ENCODE measurements at regions not wholly inside any gene's neighbourhood (a gene's known extent, or its start where the extent isn't known, plus 50 kb on each side); places are given as distances from the start of the nearest gene placed in this dataset.

DNA sequence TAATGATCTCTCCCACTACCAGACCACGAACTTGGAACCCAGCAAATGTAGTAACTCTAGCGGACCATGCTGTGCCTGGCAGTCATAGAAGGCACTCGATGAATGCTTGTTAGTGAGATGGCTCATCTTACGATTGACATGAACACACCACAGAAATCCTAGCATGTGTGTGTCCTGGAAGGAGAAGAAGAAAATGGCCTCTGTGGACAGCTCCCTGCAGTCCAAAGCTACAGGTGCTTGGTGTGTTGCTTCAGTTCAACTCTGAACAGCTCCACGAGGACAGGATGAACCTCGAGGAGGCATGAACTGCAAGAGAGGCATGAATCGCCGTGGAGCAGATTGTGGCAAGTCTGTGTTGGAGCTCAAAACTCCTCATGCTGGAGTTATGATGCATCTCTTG is 93.5 kb downstream of the KLF6 start:
- no peak for DNase-seq

DNA sequence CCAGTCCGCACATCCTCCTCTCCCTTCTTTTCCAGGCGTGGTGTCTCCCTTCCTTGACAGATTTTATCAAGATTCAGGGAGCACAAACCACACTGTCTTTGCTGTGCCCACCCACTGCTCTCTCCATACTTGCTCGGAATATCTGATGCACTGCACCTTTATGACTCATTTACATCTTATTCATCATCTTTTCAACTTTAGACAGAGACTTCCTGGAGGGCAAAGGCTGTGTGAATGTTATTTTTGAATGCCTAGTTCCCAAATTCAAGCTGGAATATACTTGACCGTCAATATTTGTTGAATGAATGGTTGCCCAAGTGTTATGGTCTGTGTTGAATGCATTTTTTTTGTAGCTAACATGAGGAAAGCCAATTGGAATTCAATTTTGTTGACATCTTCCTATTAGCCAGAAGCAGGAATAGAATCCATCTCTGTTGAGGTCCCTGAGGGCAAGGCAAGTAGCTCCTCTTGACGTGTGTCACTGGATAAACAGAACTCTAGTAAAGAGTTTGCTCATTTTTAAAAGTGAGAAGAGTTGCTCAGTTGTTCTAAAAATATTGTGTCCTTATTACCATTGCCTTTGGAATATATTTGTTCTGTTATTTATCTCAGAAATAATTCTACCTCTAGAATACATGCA is 95.0 kb downstream of the KLF6 start:
- DNase-seq = no peak

DNA sequence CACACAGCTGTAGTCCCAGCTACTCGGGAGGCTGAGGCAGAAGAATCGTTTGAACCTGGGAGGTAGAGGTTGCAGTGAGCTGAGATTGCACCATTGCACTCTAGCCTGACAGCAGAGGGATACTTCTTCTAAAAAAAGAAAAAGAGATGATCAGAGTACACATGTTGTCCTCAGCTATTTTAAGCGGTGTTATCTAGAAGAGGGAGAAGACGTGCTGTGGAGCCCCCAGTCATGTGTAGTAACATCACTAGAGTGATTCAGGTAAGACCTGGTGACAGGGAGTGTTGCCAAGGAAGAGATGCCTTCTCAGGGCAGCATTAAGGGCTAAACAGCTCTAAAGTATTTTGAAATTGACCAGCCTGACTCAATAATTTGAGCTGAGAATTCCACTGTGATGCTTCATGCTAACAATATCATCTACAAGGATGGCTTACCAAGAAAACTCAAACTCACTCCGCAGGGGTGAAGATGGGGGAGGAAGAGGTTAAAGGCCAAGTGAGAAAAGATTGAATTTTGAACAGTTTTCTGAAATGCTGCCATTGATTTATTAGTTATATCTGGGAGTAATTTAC is 97.4 kb downstream of the KLF6 start:
- no peak for DNase-seq

DNA sequence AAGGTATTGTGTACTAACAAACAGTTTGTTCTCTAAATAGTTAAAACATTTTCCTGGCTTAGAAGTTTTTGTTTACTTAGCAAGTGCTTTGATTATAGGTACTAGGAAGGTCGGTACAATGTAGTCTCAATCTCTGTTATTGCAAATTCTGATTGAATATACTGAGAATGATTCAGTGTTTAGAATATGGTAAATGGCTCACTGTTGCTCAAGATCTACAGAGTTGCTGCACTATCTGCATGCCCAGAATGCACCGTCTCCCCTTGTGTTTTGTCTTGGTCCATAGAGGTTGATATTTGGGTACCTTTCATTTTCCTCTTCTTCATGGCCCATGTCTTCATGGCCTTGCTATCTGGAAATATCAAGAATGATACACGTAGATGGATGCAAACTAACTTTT is 99.6 kb downstream of the KLF6 start:
- DNase-seq = no peak

DNA sequence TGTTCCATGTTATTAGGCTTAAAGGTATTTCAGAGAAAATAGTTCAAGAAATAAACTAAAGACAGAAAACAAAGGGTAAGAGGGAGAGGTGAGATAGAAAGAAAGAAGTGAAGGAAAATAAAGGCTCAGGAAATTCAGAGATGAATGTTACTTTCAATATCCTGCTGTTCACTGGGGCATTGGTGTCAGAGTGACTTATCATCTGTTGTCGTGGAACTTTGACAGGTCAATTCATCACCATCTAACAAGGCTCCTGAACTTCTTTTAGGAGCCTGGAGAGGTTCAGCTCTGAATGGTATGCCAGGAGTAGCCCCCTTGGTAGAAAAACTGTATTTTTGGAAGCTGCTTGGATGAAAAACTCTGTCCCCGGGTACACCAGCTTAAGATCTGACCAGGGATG is 100.1 kb downstream of the KLF6 start:
- no peak for DNase-seq

DNA sequence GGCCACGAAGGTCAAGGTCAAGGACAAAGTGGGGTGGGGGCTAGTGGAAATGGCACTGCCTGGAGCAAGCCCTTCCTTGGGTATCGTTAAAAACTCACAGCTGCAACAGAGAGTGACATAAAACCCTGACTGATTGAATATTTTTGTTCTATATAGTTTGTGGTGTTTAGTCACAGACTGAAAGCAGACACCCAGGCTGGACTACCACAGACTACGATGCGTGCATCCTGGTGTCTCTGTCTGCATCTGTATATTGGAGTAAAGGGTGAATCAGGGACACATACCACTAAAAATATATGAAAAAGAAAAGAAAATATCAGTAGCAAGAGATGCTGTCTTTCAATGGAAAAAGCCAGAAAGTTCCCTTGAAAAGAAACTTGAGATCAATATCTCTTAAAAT is 101.4 kb downstream of the KLF6 start:
- no peak for DNase-seq

DNA sequence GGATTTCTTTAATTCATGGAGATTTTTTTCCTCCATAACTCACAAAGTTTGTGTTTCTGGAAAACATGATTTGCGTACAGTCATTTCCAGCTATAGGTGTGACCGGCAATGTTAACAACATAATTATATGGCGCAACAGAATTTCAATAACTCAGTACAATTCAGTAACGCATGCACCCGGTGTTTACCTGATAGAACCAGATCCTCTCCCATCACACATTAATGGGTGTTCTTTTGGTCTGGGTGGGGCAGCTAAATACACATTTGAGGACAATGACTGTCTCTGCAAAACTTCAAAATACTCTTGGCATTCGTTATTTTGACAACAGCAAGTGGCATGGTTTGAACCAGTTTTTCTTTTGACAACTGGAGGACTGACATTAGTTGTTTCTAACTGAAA is 102.3 kb downstream of the KLF6 start:
- no peak for DNase-seq

DNA sequence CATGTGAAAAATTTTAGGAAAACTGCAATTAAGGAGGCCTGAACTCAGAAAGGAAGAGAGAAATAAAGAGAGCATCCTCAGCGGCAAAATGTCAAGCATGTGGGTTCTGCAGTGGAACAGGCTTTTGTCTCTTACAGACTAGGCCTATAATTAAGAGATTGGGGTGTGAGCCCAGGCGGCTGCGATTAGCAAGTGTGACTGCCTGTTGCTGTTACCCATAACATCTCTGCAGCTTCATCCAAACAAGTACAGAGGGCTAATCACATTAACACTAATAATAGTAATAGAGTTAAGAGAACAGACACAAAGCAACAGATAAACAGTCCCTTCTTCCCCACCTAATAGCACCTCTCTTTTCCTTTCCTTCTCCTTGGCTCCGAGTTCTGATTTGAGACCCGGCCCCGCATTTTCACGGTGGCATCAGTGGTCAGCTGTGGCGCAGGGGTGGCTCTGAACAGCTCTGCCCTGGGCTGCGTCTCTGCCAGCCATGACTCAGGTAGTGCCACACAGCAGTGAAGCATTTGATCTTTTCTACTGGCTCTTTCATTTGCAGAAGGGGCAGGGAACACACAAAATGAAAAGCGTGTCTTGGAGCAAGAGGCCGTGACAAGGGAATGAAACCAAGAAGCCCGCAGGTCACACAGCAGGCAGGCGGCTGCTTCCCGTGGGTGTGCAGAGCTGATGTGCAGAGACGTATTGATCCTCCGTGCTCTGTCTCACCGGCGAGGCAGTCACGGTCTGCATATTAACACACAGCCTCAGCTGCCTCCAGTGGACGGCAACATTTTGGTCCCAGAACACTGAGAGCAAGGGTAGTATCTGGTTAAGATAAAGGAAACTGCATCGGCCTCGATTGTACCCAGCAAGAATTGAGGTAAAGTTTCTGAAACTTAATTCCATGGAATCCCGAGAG is 103.1 kb downstream of the KLF6 start:
- no peak for DNase-seq

DNA sequence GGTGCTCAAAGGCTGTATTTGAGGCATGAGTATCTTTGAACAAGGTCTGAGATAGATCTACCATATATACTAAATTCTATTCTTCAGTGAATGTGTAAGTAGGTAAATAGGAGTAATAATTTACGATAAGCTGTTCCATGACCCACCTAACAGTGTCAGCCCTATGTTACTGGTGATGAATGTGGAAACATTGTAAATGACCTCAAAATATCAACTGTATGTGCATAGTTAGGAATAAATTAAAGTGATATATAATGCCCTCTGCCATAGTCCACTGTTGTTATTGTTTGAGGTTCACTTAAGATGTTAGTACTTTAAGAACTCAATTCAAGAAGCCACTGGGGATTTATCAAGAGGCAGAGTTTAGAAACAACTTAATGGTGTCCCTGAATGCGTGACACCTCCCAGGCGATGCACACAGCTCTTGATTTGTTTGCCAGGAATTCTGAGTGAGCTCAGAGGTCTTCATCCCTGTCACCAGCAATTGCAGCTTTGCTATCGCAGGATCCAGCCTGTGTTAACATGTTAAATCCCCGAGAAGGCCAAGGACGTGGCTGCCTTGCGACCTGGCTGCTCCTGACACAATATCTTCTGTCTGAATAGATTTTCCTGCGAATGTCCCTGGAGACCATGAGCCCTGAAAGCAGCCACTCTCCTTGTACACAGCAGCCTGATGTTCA is 104.9 kb downstream of the KLF6 start:
- no peak for DNase-seq

DNA sequence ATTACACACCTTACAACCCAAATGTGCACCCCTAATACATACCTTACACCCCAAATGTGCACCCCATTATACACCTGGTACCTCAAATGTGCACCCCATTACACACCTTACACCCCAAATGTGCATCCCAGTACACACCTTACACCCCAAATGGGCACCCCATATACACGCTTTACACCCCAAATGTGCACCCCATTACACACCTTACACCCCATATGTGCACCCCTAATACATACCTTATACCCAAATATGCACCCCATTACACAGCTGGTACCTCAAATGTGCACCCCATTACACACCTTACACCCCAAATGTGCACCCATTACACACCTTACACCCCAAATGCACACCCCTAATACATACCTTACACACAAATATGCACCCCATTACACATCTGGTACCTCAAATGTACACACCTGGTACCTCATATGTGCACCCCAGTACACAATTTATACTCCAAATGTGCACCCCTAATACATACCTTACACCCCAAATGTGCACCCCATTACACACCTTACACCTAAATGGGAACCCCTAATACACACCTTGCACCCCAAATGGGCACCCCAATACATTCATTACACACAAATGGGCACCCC is 106.3 kb downstream of the KLF6 start:
- no peak for DNase-seq

DNA sequence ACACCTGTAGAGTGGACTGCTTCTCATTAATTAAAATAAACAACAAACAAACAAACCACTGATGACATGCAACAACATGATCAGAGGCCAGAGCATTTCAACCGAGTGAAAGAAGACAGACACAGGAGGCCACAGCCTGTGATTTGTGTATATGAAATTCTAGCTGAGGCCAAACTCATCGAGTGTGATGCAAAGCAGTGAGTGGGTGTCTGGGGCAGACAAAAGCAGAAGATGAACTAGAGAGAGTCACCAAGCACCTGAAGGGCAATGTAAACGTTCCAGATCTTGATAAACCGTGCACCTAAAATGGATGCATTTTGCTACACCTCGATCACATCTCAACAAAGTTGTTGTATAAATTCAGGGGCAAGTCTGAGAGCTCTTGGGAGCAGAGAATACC is 108.4 kb downstream of the KLF6 start:
- DNase-seq = no peak

DNA sequence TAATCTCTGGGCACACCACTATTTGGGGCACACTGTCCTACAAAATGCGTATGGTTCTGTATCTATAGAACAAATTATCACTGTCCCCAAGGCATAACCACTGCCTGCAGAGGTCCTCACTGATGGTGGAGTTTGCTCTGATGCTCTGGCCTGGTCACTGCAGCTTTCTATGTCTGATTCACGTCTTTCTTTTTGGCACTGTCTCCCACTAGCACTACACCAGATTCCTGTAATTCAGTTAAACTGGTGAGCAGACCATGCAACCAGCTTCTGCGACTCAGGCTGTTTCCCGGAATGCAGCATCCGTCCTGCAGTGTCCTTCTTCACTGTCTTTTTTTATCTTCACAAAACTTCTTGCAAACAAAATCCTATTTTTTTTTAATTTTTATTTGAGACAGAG is 112.8 kb downstream of the KLF6 start:
- no peak for DNase-seq

DNA sequence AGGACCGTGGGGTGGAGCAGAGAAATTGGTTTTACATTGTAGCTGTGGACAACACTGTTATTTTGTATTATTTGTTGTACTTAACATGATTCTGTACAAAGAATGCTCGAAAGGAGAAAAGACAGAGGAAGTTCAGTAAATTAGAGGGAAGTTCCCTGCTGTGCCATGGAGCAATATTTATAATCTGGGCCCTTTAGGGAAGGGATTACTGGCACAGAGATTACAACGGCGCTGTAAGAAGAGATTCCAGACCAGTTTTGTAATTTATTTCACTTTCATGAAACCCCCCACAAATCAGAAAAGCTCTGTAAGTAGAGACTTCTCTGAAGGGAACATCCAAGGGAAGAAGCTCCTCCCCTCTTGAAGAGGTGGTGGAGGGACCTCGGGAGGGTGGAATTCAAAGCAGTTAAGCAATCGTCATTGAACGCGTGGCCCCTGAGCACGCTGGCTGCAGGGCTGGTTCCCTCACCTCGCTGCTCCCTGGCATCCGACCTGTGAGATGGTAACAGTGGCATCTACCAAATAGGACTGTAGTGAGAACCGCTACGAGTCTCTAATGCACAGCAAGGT is 113.5 kb downstream of the KLF6 start:
- DNase-seq = no peak

DNA sequence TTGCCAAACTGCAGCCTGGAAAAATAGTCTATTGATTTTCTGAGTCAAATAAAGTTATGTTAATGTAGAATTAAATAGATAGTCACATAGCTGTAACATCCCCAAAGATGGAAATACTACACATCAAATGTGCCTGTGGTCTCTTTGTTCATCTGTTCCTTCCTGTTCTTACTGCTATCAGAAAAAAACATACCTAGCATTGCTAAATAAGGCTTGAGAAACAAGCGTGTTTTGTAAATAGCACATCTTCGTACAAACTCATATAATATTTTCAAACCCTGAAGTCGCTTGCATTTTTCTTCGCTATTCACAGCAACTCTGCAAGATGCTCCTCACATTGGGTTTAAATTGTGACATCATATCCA is 116.1 kb downstream of the KLF6 start:
- no peak for DNase-seq

DNA sequence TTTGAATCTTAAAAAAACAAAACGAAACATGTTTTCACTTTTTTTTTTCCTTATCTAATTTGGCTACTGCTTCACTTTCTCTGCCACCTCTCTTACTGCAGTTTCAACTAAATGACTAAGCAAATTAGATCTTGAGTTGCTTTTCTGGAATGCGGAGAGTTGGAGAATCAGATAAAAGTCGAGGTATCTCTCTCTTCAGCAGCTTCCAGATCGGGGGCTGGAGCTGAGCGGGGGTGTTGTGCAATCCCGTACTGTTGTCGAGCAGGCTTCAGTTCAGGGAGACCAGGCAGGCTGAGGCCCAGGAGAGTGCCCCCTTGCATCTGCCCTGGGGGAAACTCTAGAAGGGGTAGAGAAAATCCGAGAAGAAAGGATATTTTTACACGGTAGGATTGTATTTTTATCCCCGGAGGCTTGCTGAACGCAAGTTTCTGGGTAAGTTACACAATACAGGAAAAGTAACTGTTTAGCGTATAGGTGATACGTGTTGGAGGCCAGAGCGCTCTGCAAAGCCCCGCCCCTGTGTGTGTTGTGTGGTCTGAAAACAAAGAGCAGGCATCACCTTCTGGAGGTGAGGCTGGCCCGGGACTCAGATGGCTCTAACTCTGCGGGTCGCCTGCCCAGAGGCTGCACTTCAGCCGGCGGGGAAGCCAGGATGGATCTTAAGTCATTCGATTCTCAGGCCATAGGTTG is 116.6 kb downstream of the KLF6 start:
- DNase-seq = no peak

DNA sequence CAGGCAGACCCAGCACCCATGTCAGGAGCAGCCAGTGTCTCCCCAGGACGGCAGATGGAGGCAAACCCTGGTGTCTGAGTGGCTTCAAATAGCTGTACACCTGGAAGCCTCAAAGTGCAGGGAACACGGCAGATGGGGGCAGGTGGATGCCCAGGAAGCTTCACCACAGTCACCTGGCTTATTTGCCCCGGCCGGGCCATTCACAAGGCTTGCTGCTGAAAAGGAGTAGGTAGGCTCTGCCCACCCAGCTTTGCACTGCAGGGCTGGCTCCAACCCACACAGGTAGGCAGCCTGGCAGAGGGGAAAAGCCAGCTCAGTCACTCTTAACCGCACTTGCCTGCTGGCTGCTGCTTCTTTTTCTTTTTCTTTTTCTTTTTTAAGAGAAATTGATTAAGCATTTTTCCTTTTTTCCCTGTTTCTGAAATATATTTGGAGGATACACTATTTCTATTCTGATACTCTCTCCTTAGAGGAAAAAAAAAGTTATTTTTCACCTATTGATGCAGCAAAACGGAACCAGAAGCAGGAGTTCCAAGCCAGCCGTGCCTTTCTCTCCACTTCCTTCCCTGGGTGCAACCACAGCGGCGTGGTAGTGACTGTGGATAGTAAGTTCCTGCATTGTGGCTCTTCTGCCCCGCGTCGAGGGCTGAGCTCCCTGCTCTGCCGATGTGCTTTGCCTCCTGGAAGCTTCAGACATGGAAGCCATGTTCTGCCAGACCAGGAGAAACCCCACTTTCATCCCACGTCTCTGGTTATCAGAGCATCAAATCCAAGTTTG is 118.3 kb downstream of the KLF6 start:
- DNase-seq = no peak

DNA sequence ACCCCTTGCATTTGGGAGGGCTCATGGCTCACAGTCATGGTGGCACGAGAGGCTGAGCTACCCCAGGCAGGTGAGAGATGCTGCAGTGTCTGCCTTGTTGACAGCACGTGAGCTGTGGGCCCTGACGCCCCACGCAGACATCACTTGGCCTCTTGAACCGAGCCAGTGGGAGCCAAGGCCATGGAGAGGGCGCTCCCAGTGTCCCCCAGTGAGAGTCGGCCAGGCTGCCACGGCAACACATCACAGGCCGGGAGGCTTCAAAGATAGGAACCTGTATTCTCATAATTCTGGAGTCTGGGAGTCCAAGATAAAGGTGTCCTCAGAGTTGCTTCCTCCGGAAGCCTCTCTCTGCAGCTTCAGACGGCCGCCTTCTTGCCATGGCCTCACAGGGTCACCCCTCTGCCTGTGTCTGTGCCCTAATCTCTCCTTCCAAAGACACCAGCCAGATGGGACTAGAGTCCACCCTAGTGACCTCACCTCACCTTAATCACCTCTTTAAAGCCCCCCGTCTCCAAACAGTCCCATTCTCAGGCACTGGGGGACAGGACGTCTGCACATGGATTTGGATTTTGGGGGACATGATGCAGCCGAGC is 119.6 kb downstream of the KLF6 start:
- no peak for DNase-seq

DNA sequence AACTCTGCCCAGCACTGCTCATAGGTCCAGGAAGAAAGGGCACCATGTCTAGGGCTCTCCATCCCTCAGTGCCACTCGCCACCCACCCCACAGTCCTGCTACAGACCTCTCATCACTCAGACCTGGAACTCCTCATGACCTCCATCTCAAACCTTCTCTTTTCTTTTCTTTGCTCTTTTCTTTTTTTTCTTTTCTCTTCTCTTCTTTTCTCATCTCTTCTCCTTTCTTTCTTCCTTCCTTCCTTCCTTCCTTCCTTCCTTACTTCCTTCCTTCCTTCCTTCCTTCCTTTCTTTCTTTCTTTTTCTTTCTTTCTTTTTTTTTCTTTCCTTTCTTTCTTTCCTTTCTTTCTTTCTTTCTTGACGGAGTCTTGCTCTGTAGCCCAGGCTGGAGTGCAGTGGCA is 122.2 kb downstream of the KLF6 start:
- no peak for DNase-seq

DNA sequence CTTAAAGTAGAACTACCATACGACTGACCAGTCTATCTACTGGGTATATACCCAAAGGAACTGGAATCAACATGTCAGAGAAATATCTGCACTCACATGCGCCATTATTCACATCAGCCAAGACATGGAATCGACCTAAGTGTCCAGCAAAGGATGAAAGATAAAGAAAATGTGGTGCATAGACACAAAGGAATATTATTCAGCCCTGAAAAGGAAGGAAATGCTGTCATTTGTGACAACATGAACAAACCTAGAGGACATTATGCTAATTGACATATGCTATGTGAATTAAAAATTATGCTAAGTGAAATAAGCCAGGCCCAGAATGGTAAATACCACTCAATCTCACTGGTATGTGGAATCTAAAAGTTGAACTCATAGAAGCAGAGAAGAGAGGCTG is 123.7 kb downstream of the KLF6 start:
- no peak for DNase-seq

DNA sequence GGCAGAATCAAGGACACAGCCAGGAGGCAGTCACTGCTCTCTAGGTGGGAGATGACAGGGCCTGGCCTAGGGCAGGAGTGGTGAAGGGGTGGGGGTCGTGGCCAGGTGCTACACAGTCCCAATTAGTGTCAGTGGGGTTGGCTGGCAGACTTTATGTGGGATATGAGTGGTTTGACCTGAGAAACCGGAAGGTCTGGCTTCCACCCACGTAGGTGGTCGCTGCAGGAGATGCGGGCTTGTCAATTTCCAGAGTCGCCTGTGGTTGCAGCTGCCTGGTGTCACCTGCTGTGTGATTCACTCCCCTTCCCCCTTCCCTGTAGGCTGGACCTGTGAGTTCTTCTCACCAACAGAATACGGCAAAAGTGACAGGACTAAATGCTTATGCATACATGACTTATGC is 124.3 kb downstream of the KLF6 start:
- no peak for DNase-seq
